Right lung (tissue), 2 donors: ENCODE measurements at regions not wholly inside any gene's neighbourhood (a gene's known extent, or its start where the extent isn't known, plus 50 kb on each side); places are given as distances from the start of the nearest gene placed in this dataset.
"Not testable (repeated sequence)": the region's sequence is repeated elsewhere in the genome, so short reads cannot be mapped to it uniquely, and the experiment has no call there.

ENCODE experiments used
- DNase-seq, 2 donors: peaks; one replicate each; pipeline ENCODE4 v3.0.0-alpha.2; 2013

GRCh38 chrX:122047261-122047660 is 999.9 kb downstream of the GLUD2 start:
- no peak for DNase-seq

- no peak for DNase-seq
Observed at GRCh38 chrX:122055460-122055859, 1008.0 kb downstream of the GLUD2 start.

DNA sequence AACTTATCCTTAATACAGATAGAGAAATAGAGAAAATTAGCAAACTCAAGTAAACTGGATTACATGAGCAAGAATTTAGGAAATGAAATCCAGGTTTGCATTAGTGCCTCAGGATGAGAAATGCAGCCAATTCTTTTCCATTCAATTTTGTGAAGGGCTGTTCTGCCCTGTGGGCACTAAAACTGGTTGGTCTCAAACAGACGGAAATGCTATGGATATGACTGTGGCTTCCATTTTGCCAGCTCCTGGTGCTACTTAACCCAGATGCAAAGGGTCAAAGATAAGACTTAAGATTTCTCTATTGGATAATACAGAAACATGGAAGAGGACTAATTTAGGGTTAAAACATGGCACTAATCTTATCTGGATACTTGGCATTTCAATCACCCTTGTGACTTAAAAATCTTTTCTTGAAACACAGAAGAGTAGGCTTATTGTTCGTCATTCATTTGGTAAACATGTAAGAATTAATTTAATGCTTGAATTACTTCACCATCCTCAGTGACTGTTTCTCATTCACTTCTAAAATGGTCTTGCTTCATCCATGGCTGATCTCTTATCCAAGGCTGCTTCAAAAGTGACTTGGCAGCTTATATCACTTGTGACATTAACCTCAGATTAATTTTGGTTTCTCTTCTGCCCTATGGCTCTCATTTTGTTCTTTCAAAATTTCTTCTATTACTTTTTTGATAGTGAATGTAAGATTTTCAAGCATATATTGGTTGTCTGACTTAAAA is 1008.7 kb downstream of the GLUD2 start:
- no peak for DNase-seq

GRCh38 chrX:122076241-122076640 is 1028.8 kb downstream of the GLUD2 start:
- DNase-seq, result no peak

- no peak for DNase-seq
Observed at GRCh38 chrX:122078079-122078478, 1030.7 kb downstream of the GLUD2 start.

DNA sequence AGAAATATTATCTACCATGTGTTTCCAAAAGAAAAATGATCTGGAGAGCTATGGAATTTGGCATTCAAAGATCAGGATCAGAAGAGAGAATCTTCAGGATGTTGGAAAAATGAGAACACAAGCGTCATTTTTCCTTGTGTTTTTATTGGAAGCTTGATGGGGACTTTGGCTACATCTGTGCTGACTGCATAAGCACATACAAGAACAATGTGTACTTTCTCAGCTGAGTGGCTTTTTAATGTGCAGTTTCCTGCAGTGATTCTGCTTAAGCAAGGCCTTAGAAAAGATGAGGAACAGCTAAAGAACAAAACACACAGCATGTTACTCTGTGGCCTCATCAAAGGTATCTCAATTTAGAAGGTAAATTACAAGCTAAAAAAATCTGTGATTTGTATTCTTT is 1039.9 kb downstream of the GLUD2 start:
- no peak for DNase-seq

DNA sequence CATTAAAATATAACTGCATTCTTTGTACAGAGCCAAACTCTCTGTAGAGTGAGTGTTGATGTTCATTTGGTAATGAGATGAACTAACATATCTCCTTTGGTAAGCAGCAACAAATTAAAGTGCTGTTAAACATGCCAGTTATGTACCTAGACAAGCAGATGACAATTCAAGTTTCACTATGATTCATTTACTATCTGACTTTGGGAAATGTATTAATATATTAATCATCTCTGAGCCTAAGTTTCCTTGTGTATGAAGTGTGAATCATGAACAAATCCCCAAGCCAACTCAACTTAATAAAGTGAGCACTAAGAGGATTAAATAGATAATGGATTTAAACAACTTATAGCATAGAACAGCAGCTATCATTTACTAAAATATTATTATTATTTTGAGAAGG is 1044.2 kb downstream of the GLUD2 start:
- DNase-seq, result no peak

DNA sequence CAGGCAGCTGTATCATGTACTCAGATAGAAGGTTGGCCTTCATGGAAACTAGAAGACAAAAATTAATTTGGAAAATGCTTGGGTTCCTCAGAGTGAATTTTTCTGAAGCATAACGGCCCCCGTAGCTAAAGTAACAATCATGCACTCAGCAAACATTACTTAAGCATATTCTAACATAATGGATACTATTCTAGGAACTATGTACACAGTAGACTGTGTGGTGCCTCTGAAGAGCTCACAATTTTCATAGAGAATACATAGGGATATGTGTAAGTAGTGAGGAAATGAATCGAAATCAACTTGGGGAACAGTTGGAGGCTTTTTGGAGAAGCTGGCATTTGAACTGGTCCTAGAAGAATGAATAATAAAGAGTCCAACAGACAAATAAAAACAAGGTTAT is 1045.0 kb downstream of the GLUD2 start:
- no peak for DNase-seq

- DNase-seq, result no peak
Observed at GRCh38 chrX:122092978-122093377, 1045.6 kb downstream of the GLUD2 start.

DNA sequence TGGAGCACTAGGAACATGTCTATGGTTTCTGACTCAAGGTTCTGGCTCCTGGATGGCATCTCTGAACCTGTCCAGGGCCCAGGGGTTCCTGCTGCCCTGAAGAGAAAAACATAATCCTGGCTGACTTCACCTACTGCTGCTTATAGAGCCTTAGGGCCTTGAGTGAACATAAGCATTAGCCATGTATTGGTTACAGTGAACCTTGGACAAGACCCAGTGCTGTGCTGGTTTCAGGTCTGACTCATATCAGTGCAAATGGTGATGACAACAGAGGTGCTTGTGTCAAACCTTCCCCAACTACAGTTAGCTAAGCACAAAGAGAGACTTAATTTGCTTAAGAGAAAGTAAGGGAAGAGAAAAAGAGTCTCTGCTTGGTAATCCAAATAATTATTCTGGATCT is 1047.2 kb downstream of the GLUD2 start:
- DNase-seq, result no peak

DNA sequence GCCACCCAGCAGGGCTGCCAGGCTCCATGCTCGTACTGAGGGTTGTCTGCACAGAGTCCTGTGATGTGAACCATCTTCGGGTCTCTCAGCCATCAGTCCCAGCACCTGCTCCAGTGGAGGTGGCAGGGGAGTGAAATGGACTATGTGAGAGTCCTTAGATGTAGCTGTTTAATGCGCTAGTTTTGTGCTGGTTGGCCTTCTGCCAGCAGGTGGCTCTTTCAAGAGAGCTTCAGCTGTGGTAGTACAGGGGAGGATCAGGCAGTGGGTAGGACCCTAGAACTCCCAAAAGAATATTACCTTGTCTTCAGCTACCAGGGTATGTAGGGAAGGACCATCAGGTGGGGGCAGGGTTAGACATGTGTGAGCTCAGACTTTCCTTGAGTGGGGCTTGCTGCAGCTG is 1066.0 kb downstream of the GLUD2 start:
- DNase-seq, result no peak

DNA sequence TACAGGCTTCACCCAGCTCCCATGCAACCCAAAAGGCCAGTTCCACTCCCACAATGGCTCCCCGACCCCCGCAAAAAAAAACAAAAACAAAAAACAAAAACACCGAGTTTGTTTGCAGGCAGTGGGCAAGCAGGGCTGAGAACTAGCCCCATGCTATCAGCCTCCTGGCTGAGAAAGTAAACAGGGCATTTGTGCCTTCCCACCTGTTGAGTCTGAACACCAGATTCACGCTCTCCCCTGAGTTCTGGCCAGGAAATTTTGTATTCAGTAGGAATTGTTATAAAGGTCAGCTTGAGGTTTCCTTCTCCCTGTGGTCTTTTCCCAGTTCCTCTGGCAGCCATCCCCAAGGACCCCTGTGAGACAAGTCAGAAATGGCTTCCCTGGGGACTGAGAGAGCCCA is 1066.5 kb downstream of the GLUD2 start:
- no peak for DNase-seq

- DNase-seq, result no peak
Observed at GRCh38 chrX:122115604-122116003, 1068.2 kb downstream of the GLUD2 start.

DNA sequence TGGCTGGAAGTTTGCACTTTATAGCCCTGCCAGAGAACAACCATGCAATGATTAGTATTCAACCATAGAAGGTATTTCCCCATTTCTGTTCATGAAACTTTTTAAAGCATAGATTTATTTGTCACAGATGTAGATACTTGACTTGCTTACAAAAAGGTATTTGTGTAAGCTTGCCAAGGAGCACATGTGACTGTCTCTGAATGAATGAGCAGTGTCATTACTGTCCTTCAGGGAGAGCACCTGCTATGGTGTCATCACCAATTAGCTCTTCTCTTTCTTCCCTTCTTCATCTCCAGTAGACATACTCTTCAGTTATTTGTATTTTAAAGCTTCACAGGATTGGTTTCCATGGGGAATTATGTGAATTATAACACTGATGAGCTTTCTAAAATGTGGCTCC is 1064.7 kb upstream of the GRIA3 start:
- DNase-seq, result no peak

DNA sequence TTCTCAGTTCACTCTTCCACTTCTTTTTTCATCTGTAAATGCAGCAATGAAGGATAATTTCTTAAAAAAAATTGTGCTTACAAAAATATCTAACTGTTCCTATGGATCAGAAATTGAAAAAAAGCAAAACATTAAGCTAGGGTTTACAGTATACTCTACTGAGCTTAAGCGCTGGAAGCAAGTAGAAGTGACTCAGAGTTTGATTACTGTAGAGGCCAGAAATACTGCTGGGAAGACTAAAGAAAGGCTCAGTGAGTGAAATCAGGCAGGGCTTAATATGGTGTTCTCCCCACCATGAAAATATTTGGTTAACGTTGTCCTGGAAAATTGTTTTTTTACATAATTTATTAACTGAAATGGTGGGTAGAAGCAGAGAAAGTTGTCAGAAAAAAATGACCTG is 1061.8 kb upstream of the GRIA3 start:
- no peak for DNase-seq

GRCh38 chrX:122133478-122133877 is 1050.6 kb upstream of the GRIA3 start:
- no peak for DNase-seq

DNA sequence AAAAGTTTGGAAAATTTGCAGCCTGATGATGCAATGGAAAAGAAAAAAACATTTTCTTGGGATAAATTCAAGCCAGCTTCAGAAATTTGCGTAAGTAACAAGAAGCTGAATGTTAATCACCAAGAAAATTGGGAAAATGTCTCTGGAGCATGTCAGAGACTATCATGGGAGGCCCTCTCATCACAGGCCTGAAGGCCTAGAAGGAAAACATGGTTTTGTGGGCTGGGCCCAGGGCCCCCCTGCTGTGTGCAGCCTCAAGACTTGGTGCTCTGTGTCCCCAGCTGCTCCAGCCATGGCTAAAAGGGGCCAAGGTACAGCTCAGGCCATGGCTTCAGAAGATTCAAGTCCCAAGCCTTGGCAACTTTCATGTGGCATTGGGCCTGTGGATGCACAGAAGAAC is 1049.8 kb upstream of the GRIA3 start:
- no peak for DNase-seq

DNA sequence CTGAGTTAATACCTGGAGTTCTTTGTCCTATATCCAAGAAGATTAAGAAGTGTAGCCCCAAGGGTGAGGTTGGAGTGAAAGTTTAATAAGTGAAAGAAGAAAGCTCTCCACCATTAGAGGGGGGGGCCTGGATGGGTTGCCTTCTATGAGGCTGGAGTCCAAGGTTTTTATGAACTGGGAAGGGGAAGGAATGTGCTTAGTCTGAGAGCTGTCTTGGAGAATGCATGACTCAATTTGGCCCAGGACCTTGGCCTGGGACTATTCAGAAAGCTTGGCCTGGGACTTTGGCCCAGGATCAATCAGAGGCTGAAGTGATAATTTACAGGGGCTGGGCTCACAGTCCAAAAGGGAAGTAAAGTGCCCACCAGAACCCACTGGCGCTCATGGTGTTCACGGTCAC is 1049.0 kb upstream of the GRIA3 start:
- no peak for DNase-seq

DNA sequence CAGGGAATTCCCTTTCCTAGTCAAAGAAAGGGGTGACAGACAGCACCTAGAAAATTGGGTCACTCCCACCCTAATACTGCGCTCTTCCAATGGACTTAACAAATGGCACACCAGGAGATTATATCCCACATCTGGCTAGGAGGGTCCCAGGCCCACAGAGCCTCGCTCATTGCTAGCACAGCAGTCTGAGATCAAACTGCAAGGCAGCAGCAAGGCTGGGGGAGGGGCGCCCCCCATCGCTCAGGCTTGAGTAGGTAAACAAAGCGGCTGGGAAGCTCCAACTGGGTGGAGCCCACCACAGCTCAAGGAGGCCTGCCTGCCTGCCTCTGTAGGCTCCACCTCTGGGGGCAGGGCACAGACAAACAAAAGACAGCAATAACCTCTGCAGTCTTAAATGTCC is 1043.9 kb upstream of the GRIA3 start:
- DNase-seq, result not testable (repeated sequence)

DNA sequence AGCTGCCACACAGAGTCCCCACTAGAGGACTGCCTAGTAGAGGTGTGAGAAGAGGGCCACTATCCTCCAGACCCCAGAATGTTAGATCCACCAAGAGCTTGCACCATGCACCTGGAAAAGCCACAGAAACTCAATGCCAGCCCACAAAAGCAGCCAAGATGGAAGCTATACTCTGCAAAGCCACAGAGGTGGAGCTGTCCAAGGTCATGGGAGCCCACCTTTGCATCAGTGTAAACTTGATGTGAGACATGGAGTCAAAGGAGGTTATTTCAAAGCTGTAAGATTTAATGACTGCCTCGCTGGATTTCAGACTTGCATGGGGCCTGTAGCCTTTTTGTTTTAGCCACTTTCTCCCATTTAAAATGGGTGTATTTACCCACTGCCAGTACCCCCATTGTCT is 1030.1 kb upstream of the GRIA3 start:
- no peak for DNase-seq

- DNase-seq, result no peak
Observed at GRCh38 chrX:122168241-122168640, 1015.8 kb upstream of the GRIA3 start.

DNA sequence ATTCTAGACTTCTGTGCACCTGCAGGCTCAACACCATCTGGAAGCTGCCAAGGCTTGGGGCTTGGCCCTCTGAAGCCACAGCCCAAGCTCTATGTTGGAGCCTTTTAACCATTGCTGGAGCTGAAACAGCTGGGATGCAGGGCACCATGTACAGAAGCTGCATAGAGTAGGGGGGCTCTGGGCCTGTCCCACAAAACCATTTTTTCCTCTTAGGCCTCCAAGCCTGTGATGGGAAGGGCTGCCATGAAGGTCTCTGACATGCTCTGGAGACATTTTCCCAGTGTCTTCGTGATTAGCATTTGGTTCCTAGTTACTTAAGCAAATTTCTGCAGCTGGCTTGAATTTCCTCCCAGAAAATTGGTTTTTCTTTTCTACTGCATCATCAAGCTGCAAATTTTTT is 999.3 kb upstream of the GRIA3 start:
- no peak for DNase-seq

GRCh38 chrX:122187069-122187713 is 996.9 kb upstream of the GRIA3 start:
- no peak for DNase-seq

GRCh38 chrX:122188751-122189150 is 995.3 kb upstream of the GRIA3 start:
- no peak for DNase-seq
